Sciatic nerve (tissue), 2 donors: ENCODE measurements at regions not wholly inside any gene's neighbourhood (a gene's known extent, or its start where the extent isn't known, plus 50 kb on each side); places are given as distances from the start of the nearest gene placed in this dataset.
"Not testable (repeated sequence)": the region's sequence is repeated elsewhere in the genome, so short reads cannot be mapped to it uniquely, and the experiment has no call there.

ENCODE experiments used
- ATAC-seq: fragments of 200-7000 bp; cut with Tn5 transposase; one replicate; pipeline ENCODE4 v1.9.1; 2020; ENCODE audit warnings: mild to moderate bottlenecking, moderate library complexity
- DNase-seq: peaks from one replicate; pipeline ENCODE4 v3.0.0-alpha.2; 2020; ENCODE audit warnings: low spot score
- intact Hi-C: fragments of 100-400 bp; cut with DNase I; formaldehyde crosslinking; loops from one replicate; pipeline ENCODE4 v1.14.2; 2022
- donor health status: DM: no; HTN: no; CAD: no.
- donor health status: DM: no; HTN: no; CAD: no.

- DNase-seq, result no peak
- ATAC-seq, result no peak
- intact Hi-C loops, result no loop called here
Observed at GRCh38 chr12:68469113-68469512, 137.0 kb upstream of the MDM1 start.

- ATAC-seq (no peak), DNase-seq (no peak)
- intact Hi-C loops, result no loop called here
Observed at GRCh38 chr12:68470664-68471328, 138.6 kb upstream of the MDM1 start.

GRCh38 chr12:68474467-68475204 lies 136.1 kb upstream of the RAP1B start:
- intact Hi-C loops, result no loop called here
- ATAC-seq, result no peak
- DNase-seq, result no peak

- DNase-seq (no peak), ATAC-seq (no peak)
- intact Hi-C loops, result no loop called here
Observed at GRCh38 chr12:68476794-68477193, 133.9 kb upstream of the RAP1B start.

GRCh38 chr12:68477261-68477772 lies 133.4 kb upstream of the RAP1B start:
- ATAC-seq (no peak), DNase-seq (no peak)
- intact Hi-C loops, result no loop called here

GRCh38 chr12:68477906-68478305 lies 132.8 kb upstream of the RAP1B start:
- intact Hi-C loops, result no loop called here
- no peak for DNase-seq
- no peak for ATAC-seq

- ATAC-seq, result no peak
- DNase-seq, result no peak
- intact Hi-C loops, result no loop called here
Observed at GRCh38 chr12:68478516-68479260, 132.0 kb upstream of the RAP1B start.

GRCh38 chr12:68479261-68479895 lies 131.3 kb upstream of the RAP1B start:
- DNase-seq, result no peak
- intact Hi-C loops, result no loop called here
- no peak for ATAC-seq

- ATAC-seq (no peak), DNase-seq (no peak)
- intact Hi-C loops, result no loop called here
Observed at GRCh38 chr12:68479896-68480291, 130.8 kb upstream of the RAP1B start.

GRCh38 chr12:68480526-68480925 lies 130.2 kb upstream of the RAP1B start:
- DNase-seq (no peak), ATAC-seq (no peak)
- intact Hi-C loops, result no loop called here

- no peak for ATAC-seq
- intact Hi-C loops, result no loop called here
Observed at GRCh38 chr12:68481181-68481941, 129.3 kb upstream of the RAP1B start.

GRCh38 chr12:68482014-68482413 lies 128.7 kb upstream of the RAP1B start:
- intact Hi-C loops, result no loop called here
- ATAC-seq (no peak), DNase-seq (no peak)

More at GRCh38 chr12:68481181-68481941, 129.3 kb upstream of the RAP1B start:
- no peak for DNase-seq

- no peak for DNase-seq
- ATAC-seq, result peak; percentile 80
- intact Hi-C loops, result no loop called here
Observed at GRCh38 chr12:68482660-68483059, 128.0 kb upstream of the RAP1B start.

GRCh38 chr12:68483592-68484383 lies 126.9 kb upstream of the RAP1B start:
- intact Hi-C loops, result no loop called here
- ATAC-seq, result no peak
- DNase-seq, result no peak

GRCh38 chr12:68484578-68484977 lies 126.1 kb upstream of the RAP1B start:
- DNase-seq, ATAC-seq, intact Hi-C loops: not testable (repeated sequence)

- DNase-seq, ATAC-seq, intact Hi-C loops: not testable (repeated sequence)
Observed at GRCh38 chr12:68486449-68486848, 124.2 kb upstream of the RAP1B start.

- no peak for DNase-seq
- intact Hi-C loops, result no loop called here
- no peak for ATAC-seq
Observed at GRCh38 chr12:68487721-68488309, 122.9 kb upstream of the RAP1B start.

- no peak for DNase-seq
- ATAC-seq, result no peak
- intact Hi-C loops, result no loop called here
Observed at GRCh38 chr12:68489273-68489672, 121.4 kb upstream of the RAP1B start.
